ENCODE measurements at regions not wholly inside any gene's neighbourhood (a gene's known extent, or its start where the extent isn't known, plus 50 kb on each side); places are given as distances from the start of the nearest gene placed in this dataset.

DNA sequence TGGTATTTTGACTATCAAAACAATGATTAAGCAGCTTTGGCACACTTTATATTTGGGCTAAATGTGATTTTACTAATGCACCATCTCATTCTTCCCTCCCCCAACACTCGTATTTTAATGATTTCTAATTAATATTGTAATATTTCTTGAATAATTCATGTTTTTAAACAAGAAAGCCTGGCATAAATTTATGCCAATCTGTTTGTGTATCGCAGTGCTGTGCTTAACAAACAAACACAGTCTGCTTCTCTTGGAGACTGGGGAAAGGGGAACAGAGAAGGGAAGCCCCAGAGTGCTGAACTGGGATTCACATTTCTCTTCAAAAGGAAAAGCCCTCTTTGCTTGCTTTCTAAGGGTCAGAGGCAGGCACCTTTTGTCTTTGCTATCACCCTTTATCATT lies 496.9 kb upstream of the STXBP6 start:
- no peak for TF ChIP-seq CTCF (conservative IDR thresholded peaks at IDR 0.05; ENCODE audit: low read depth, low read length)
- no peak for TF ChIP-seq EZH2phosphoT487 (IDR thresholded peaks at IDR 0.05; ENCODE audit: borderline replicate concordance, low read length)

Data from PC-3 (cell line).